Brain microvascular endothelial cell (primary cell): ENCODE measurements at regions not wholly inside any gene's neighbourhood (a gene's known extent, or its start where the extent isn't known, plus 50 kb on each side); places are given as distances from the start of the nearest gene placed in this dataset.

Source experiments
- DNase-seq: peaks from one replicate; pipeline ENCODE4 v3.0.0-alpha.2; 2020
- H3K27ac ChIP-seq: fragments of 250-450 bp; sonication (Bioruptor Pico); 2 replicates; pipeline ENCODE4 v1.5.1; 2020; ENCODE audit warnings: mild to moderate bottlenecking, moderate library complexity
- H3K27me3 ChIP-seq: fragments of 250-450 bp; sonication (Bioruptor Pico); replicated peaks from 2 replicates; pipeline ENCODE4 v1.5.1; 2020; ENCODE audit warnings: mild to moderate bottlenecking
- H3K36me3 ChIP-seq: fragments of 250-450 bp; sonication (Bioruptor Pico); replicated peaks from 2 replicates; pipeline ENCODE4 v1.5.1; 2020; ENCODE audit warnings: mild to moderate bottlenecking
- H3K4me3 ChIP-seq: 2 replicates; pipeline ENCODE4 v1.5.1; 2011; ENCODE audit warnings: low read depth, mild to moderate bottlenecking, control low read depth, low read length, moderate library complexity
- in situ Hi-C: cut with HindIII; loops from 2 replicates; pipeline ENCODE4 v1.10.0; 2017; ENCODE audit warnings: low sequenced_read_pairs, low pct_ligation_motif_present
- TF ChIP-seq, protein P1 (sequence below): IDR thresholded peaks from 2 replicates; pipeline ENCODE4 v1.5.1; 2011; ENCODE audit warnings: low read depth, mild to moderate bottlenecking, moderate library complexity, low read length, control low read depth, inconsistent platforms; ENCODE audit errors: missing control alignments

DNA sequence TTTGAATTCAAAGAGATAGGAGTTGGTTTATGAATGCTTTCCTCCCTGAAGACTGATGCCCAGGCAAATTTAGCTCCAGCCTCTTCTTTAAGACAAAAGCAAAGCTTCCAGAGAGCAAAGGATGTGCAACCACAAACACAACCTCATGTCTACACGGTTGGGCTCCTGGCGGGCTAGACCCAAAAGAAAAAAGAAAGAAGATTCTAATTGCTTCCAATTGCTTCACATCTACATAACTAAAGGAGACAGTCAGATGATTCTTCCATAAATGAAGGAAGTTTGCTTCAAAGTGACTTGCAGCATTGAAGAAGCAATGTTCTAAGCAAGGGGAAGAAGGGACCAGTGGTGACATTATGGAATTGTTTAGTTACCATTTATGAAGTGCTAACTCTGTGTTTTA lies 1603.0 kb upstream of the TENM3 start:
- no peak for DNase-seq
- Histone ChIP-seq H3K27me3 (no peaks in the 10 kb centered on the region), H3K27ac (no peak overlapping the region), H3K4me3 (no peak overlapping the region), H3K36me3 (no peaks in the 10 kb centered on the region)
- TF ChIP-seq, protein P1, sequence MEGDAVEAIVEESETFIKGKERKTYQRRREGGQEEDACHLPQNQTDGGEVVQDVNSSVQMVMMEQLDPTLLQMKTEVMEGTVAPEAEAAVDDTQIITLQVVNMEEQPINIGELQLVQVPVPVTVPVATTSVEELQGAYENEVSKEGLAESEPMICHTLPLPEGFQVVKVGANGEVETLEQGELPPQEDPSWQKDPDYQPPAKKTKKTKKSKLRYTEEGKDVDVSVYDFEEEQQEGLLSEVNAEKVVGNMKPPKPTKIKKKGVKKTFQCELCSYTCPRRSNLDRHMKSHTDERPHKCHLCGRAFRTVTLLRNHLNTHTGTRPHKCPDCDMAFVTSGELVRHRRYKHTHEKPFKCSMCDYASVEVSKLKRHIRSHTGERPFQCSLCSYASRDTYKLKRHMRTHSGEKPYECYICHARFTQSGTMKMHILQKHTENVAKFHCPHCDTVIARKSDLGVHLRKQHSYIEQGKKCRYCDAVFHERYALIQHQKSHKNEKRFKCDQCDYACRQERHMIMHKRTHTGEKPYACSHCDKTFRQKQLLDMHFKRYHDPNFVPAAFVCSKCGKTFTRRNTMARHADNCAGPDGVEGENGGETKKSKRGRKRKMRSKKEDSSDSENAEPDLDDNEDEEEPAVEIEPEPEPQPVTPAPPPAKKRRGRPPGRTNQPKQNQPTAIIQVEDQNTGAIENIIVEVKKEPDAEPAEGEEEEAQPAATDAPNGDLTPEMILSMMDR, result no peak
- in situ Hi-C loops, result no loop called here

DNA sequence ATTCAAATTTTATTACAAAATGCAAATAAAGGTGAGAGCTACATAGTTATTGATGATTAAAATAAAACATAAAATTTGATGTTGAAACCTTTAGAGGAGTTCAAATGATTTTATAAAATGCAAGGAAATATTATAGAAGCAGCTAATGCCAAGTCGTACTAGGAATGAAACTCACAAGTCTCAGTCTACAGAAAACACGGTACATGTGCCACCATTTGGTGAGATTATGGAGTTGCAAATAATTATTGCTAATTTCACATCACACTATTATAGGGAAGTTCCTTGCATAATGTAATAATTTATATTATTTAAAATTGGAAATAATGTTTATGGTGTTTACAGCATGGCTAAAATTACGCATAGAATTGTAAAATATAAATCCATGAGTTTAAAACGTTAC lies 1601.7 kb upstream of the TENM3 start:
- H3K36me3 ChIP-seq, result no peaks in the 10 kb centered on the region
- H3K27ac ChIP-seq, result no peak overlapping the region
- in situ Hi-C loops, result no loop called here
- TF ChIP-seq, protein P1, result no peak
- H3K27me3 ChIP-seq, result no peaks in the 10 kb centered on the region
- no peak for DNase-seq
- no peak overlapping the region for H3K4me3 ChIP-seq

DNA sequence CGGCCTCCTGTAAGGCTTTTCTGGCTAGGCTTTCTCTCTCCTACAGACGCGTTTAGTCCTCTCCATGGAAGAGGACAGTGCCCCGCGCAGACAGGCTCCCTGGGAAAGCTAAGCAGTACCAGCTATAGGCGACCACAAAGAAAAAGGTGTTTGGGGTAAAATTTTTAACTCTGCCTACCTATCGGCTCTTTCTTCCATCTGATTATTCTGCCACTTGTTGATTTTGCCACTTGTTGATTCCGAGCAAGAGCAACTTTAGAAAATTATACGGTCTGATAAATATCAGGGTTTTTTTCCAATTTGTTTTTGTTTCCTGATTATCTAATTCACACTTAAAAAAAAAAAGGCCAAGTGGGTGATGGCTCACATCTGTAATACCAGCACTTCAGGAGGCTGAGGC lies 1600.5 kb upstream of the TENM3 start:
- in situ Hi-C loops, result no loop called here
- no peak for DNase-seq
- TF ChIP-seq, protein P1, result no peak

DNA sequence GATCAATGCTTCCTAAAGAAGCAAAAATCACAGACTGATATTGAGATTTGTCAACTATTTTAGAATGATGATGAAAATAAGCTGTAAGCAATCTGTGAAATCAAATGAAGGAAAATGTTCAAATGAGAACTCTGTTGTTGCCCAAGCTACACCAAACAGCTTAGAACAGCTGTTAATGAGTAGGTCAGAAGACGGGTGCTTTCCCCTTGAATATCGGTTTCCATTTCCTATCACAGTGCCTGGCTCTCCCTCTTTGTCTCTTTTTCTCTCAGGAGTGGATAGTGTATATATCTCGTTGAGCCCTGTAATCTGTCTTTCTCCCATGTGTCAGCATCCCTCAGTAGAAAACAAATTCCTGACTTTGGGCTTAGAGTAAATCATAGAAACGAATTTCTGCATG lies 1592.9 kb upstream of the TENM3 start:
- TF ChIP-seq, protein P1, result no peak
- no peak overlapping the region for H3K4me3 ChIP-seq
- no peaks in the 10 kb centered on the region for H3K27me3 ChIP-seq
- no peak overlapping the region for H3K27ac ChIP-seq
- in situ Hi-C loops, result no loop called here
- no peak for DNase-seq
- no peaks in the 10 kb centered on the region for H3K36me3 ChIP-seq

More for the DNA sequence above, 1600.5 kb upstream of the TENM3 start:
- no peaks in the 10 kb centered on the region for H3K36me3 ChIP-seq
- no peaks in the 10 kb centered on the region for H3K27me3 ChIP-seq
- H3K4me3 ChIP-seq, result no peak overlapping the region
- H3K27ac ChIP-seq, result no peak overlapping the region

DNA sequence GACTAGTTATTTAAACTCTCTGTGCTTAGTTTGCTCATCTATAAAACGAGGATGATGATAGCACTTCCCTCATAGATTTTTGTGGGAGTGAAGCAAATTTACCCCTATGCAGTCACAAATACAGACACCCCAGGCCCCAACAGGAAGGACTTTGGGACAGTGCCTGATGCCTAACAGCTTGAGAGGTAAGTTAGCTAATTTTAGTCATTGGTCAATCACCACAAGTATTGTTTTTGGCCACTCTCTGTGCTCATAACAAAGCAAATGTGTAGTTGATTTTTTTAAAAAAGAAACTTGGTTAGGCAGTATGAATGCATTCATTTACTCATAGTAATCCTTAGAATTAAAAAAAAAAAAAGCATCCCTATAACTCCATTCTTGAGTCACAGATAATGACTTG lies 1590.7 kb upstream of the TENM3 start:
- no peak overlapping the region for H3K4me3 ChIP-seq
- no peak for DNase-seq
- no peaks in the 10 kb centered on the region for H3K27me3 ChIP-seq
- TF ChIP-seq, protein P1, result no peak
- no peak overlapping the region for H3K27ac ChIP-seq
- no peaks in the 10 kb centered on the region for H3K36me3 ChIP-seq
- in situ Hi-C loops, result no loop called here

DNA sequence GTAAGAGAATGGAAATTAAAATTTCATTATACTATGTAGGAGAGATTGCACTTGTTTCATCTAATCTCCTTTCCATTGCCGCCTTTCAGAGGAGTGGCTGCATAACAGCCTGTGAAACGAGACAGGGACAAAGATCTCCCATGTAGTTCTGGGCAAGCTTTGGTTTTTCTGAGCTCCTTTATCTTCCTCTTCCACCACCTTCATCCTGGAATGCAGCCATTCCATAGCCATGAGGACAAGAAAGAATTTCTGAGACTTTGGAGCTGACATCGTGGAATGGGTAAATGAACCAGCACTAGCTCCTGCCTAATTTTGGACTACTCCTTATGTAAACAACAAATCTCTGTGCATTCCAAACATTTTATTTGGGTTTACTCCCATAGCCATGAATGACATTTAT lies 1587.3 kb upstream of the TENM3 start:
- DNase-seq, result no peak
- H3K27me3 ChIP-seq, result no peaks in the 10 kb centered on the region
- H3K36me3 ChIP-seq, result no peaks in the 10 kb centered on the region
- TF ChIP-seq, protein P1, result no peak
- H3K4me3 ChIP-seq, result no peak overlapping the region
- in situ Hi-C loops, result no loop called here
- no peak overlapping the region for H3K27ac ChIP-seq
